AG20443 (cell line): ENCODE measurements at regions not wholly inside any gene's neighbourhood (a gene's known extent, or its start where the extent isn't known, plus 50 kb on each side); places are given as distances from the start of the nearest gene placed in this dataset.

Source experiments
- DNase-seq: peaks from one replicate; pipeline ENCODE4 v3.0.0; 2012; ENCODE audit warnings: low spot score, mixed read lengths

DNA sequence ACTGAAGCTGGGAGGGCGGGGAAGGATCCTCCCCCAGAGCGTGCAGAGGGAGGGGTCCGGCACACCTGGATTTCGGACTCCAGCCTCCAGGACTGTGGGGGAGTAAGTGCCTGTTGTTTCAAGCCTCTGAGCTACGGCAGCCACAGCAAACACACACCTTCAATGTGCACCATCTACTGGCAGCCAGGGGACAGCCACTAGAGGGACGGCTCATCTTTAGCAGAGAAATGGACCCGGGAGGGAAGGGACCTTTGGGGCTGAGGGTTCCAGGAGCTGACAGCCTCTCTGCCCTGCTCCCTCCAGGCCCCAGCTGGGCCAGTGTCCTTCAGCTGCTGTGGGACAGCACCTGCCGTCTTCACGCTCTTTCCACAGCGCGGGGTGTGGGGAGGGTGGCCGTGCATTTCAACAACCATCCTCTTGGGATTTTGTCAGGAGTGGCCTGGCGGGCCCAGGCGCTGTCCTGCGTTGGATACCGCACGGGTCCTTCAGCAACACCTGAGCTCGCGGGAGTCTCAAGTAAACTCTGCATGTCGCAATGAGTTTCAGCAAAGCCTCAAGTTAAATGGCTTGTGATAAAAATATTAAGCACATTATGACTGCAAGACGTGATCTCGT, 209.2 kb upstream of the C14orf180 start:
- no peak for DNase-seq

DNA sequence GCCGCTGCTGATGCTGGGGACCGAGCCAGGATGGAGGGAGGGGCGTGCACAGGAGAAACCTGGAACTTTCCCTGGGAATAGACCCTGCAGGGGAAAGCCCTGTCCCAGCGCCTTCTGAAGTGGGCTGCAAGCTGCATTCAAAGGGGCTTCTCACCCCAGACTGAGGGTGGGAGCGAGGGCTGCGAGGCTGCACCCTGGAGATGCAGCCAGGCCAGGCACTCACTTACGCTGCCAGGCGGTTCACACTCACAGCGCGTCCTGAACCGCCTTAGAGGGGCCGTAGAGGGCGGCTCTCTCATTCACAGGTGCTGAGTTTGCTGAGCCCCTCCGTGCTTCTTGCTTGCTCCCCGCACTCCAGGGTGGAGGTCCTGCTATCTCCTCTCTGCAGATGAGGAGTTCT, 208.5 kb upstream of the C14orf180 start:
- DNase-seq = no peak

GRCh38 chr14:104371917-104372316, 207.6 kb upstream of the C14orf180 start:
- DNase-seq = no peak

- no peak for DNase-seq
Observed at GRCh38 chr14:104372390-104373054, 207.0 kb upstream of the C14orf180 start.

DNA sequence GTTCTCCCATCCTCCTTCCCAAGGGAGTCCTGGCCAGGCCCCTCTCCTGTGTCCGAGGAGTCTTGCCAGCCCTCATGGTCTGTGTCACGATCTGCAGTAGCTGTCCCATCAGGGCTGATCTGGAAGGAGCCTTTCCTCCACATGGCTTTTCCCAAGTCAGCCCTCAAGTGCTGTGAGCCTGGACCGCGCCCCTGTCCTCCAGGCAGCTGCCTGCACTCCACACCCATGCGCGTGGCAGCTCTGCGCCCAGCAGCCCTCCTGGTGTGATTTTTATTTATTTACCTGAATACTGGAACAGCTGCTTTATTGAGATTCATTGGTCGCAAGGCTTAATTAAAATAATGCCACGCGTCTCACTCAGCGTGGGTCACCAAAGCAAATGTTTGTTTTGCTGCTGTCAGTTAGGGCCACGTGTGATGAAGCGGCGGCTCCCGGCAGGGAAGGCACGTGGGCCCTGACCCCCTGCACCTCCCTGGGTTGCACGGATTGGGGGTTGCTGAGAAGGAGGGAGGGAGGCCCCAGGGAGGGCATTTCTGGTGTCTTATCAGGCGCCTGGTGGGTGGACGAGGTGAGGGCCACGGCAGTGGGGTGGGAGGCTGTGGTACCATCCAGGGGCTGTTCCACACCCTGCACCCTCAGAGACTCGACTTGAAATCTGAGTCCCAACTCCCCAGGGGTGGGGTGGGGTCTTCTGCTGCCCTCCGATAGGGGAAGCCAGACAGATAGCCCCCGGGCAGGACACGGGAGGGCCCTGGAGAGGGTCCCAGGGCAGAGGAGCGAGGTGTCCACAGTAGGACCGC, 206.3 kb upstream of the C14orf180 start:
- no peak for DNase-seq

DNA sequence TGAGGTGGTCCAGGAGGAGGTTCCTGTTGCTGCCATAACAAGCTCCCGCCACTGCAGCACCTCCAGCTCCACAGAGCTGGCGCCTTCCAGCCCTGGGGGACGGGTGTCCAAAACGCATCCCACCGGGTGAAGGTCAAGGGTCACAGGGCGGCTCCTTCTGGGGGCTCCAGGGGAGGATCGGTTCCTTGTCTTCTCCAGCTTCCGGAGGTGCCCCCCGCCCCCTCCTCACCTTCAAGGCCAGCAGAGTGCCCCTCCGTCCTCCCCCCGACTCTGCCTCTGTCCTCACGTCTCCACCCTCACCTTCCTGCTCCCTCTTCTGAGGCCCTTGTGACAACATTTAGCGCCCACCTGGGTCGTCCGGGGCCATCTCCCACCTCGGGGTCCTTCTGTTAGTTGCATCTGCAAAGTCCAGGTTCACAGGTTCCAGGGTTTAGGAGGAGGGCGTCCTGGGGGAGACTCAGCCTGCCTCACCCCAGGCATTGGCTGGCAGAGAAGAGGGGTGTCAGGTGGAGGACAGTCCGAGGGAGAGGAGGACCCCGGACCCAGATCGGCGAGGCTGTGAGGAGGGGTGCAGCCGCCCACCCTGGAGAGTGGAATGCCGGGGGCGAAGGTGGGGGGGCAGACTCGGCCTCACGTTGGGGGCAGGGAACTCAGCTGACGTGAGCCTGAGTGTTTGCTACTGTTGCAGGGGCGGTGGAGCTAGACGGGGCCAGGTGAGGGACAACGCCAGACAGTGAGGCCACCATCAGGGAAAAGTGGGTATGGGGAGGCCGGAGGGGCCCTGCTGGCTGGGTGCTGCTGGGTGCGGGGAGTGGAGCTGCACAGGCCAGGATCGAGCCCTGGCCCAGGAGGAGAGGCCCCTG, 205.5 kb upstream of the C14orf180 start:
- no peak for DNase-seq

DNA sequence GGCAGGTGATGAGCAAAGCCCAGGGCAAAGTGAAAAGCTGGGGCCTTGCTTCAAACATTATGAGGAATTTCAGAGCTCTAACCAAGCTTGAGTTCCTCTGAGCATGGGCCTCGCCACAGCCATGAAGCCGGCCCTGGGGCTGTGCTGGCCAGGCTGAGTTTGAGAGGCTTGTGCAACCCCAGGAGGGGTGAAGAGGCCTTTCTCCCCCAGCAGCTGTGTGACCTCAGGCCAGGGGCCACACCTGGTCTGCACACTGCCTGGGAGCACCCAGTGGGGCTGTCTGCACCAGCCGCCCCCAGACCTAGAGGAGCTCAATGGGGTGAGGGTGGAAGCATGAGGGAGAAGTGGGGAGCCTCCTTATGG, 204.9 kb upstream of the C14orf180 start:
- no peak for DNase-seq

GRCh38 chr14:104375551-104376201, 203.9 kb upstream of the C14orf180 start:
- no peak for DNase-seq

GRCh38 chr14:104376202-104377140, 203.1 kb upstream of the C14orf180 start:
- DNase-seq = no peak

GRCh38 chr14:104377256-104377655, 202.3 kb upstream of the C14orf180 start:
- no peak for DNase-seq

- DNase-seq = no peak
Observed at GRCh38 chr14:104378698-104379113, 200.9 kb upstream of the C14orf180 start.

GRCh38 chr14:104382361-104383087, 197.0 kb upstream of the C14orf180 start:
- DNase-seq = no peak

- DNase-seq = no peak
Observed at GRCh38 chr14:104383088-104383995, 196.2 kb upstream of the C14orf180 start.

- no peak for DNase-seq
Observed at GRCh38 chr14:104383996-104384775, 195.4 kb upstream of the C14orf180 start.

- DNase-seq = no peak
Observed at GRCh38 chr14:104384776-104385071, 194.8 kb upstream of the C14orf180 start.

DNA sequence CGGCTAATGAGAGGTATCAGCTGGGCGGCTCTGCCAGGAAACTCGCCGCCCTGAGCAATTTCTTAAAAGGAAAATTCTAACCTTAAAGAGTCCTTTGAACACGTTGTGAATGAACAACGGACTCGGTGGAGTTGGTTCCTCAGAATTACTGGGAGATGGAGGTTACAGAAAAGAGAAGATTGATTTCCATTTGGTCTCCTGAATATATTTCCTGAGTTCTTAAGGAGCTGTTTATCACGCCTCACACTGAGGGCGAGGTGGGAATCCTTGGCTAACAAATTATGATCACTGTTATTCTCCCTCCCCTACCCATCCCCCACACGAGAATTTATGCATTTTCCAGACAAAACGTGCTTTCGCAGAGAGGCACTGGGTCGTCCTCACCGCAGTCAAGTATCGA, 194.5 kb upstream of the C14orf180 start:
- DNase-seq = no peak

DNA sequence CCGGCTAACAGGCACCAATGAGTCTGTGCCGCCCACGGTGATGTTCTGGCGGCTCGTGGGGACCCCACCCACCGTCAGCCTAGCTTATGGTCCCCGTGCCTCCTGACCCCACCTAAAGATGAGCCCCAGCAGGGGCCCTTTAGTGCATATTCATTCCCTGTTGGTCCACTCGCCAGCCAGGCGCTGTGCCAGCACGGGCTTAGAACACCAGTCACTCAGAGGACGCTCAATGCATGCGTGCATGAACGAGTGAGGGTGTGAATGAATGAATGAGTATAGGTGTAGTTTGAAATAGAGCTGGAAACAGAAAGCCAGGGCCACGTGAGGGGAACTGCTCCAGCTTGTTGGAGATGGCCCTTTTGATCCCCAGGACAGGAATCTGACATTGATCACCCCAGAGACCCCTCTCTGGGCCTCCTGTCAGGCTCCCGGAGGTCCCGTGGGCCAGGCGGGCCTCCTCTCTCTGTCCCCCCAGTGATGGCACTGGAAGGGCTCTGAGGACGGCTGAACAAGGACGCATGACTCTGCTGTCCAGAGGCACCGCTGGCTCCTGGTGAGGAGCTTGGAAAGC, 193.9 kb upstream of the C14orf180 start:
- no peak for DNase-seq
